ENCODE measurements at regions not wholly inside any gene's neighbourhood (a gene's known extent, or its start where the extent isn't known, plus 50 kb on each side); places are given as distances from the start of the nearest gene placed in this dataset.

DNA sequence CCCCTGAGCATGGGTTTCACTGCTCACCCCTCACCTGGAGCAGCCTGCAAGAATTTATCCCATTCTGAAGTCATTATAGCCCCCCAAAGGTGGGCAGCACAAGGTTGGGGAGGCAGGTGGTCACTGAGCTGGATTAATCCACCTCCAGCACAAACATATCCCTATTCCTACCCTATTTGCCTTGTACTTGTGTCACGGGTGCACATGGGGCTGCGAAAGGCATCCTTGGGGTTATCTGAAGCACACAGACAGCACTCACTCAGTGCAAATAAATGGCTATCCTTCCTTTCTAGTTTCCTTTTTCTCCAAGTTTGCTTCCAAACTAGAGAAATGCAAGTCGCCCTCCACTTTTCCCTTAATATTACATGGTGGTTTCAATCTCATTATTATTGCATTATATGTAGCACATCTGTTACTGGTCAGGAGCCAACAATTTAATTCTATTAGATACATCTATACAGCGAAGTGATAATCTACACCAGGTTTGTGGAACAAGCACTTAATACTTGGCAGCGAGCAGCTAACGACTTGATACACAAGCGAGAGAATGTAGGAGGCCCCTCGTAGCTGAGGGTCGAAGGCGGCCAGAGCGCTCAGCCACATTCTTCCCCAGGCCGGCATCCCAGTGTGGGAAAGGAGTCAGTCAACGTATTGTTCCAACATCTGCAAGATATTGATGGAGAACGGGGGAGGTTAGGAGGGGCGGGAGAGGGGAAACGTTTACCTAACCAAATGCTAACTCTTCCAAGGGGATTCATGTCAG, 121.3 kb upstream of the HABP2 start:
- no peaks in the 10 kb centered on the region for H3K4me1 Mint-ChIP-seq
- H3K4me3 Mint-ChIP-seq: no peak overlapping the region
- H3K27me3 Mint-ChIP-seq: no peaks in the 10 kb centered on the region
- no peak overlapping the region for H3K27ac Mint-ChIP-seq
- DNase-seq: no peak
- peaks cover 4% of the 10 kb centered on the region for H3K9me3 Mint-ChIP-seq
- H3K36me3 Mint-ChIP-seq: no peaks in the 10 kb centered on the region

DNA sequence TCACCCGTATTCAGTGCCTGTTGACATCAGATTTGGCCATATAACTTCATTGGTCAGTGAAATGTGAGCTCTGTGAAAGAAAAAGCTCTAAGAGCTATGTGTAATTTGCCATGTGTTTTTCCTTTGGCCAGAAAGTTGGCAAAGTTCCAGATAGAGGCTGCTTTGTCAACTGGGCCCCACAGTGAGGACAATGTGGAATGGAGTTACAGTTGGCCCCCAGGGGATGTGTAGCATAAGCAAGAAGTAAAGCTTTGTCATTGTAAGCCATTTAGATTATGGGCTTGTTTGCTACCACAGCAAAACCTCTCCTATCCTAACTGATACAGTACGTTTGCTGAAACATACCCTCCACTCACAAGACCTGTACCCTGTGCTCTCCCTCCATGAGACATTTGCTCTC, 119.1 kb upstream of the HABP2 start:
- H3K4me1 Mint-ChIP-seq: no peaks in the 10 kb centered on the region
- H3K36me3 Mint-ChIP-seq: no peaks in the 10 kb centered on the region
- peaks cover 4% of the 10 kb centered on the region for H3K9me3 Mint-ChIP-seq
- no peak overlapping the region for H3K4me3 Mint-ChIP-seq
- no peaks in the 10 kb centered on the region for H3K27me3 Mint-ChIP-seq
- no peak for DNase-seq
- no peak overlapping the region for H3K27ac Mint-ChIP-seq

DNA sequence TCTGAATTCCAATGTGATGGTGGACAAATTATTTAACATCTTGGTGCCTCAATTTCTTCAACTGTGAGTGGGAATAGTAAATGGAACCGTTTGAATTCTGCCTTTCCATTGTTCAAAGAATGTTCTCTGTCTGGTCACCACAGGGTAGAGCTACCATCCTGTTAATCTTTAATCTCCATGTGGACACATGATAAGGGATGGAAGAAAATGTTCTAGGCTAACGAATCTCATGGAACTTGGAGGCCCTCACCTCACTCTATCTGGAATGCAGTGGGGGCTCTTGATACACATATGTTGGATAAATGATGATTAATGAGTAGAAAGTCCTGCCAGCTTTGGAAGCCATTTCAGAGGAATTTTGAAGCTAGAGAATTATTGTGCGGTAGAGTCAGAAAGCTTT, 118.5 kb upstream of the HABP2 start:
- Mint-ChIP-seq H3K9me3 (peaks cover 4% of the 10 kb centered on the region), H3K27ac (no peak overlapping the region), H3K36me3 (no peaks in the 10 kb centered on the region), H3K4me3 (no peak overlapping the region), H3K4me1 (no peaks in the 10 kb centered on the region), H3K27me3 (no peaks in the 10 kb centered on the region)
- no peak for DNase-seq

DNA sequence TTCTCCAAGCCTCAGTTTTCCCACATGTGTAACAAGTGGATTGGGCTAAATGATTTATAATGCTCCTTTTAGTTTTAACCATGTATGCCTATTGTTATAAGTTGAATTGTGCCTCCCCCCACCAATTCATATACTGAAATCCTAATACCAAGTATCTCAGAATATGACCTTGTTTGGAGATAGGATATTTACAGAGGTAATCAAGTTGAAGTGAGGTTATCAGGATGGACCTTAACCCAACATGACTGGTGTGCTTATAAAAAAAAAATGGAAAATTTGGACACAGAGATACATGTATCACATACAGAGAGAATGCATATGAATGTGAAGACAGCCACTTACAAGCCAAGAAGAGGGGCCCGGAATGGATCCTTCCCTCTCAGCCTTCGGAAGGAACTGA, 117.9 kb upstream of the HABP2 start:
- H3K27me3 Mint-ChIP-seq: no peaks in the 10 kb centered on the region
- H3K4me1 Mint-ChIP-seq: no peaks in the 10 kb centered on the region
- no peak overlapping the region for H3K27ac Mint-ChIP-seq
- H3K36me3 Mint-ChIP-seq: no peaks in the 10 kb centered on the region
- DNase-seq: no peak
- peaks cover 4% of the 10 kb centered on the region for H3K9me3 Mint-ChIP-seq
- H3K4me3 Mint-ChIP-seq: no peak overlapping the region

GRCh38 chr10:113435881-113436280, 117.0 kb upstream of the HABP2 start:
- H3K9me3 Mint-ChIP-seq: no peaks in the 10 kb centered on the region
- DNase-seq: no peak
- no peak overlapping the region for H3K27ac Mint-ChIP-seq
- no peaks in the 10 kb centered on the region for H3K36me3 Mint-ChIP-seq
- no peaks in the 10 kb centered on the region for H3K4me1 Mint-ChIP-seq
- no peak overlapping the region for H3K4me3 Mint-ChIP-seq
- no peaks in the 10 kb centered on the region for H3K27me3 Mint-ChIP-seq

DNA sequence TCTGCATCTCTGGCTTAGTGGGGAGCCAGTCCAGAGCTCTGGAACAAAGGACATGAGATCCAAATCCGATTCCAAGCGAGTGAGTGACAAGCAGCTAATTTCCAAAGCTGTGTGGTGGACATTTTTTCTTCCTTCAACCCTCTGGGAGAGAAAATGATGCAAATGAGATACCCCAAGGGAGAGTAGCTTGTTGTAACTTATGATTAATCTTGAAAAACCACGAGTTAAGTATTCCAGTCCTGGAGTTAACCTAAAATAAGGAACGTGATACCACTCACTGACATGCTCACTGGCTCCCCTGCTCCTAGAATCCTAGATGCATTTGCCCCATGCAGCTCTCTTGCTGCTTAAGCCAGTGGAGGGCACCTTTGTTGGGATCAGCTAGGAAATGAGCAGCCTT, 116.0 kb upstream of the HABP2 start:
- Mint-ChIP-seq H3K4me3 (no peak overlapping the region), H3K9me3 (no peaks in the 10 kb centered on the region), H3K4me1 (no peaks in the 10 kb centered on the region), H3K27ac (no peak overlapping the region), H3K27me3 (no peaks in the 10 kb centered on the region), H3K36me3 (no peaks in the 10 kb centered on the region)
- DNase-seq: no peak

DNA sequence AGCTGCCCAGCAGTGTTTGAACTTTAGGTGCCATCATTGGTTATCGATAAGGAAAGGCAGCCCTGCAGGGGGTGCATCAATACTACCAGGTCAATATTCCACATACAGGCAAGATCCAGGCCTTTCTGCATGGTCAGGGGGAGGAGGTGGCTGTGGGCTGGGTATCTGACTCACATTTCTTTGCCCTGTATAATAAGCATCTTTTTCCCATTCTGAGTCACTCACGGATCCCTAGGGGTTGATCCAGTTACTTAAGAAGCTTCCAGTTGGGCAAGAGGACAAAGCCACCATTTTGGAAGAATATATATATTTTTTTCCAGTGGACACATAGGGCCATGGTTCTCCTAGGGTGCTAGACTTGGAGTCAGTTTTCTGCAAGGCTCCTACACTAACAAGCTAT, 114.2 kb upstream of the HABP2 start:
- H3K36me3 Mint-ChIP-seq: no peaks in the 10 kb centered on the region
- H3K27me3 Mint-ChIP-seq: no peaks in the 10 kb centered on the region
- DNase-seq: no peak
- H3K27ac Mint-ChIP-seq: no peak overlapping the region
- H3K4me3 Mint-ChIP-seq: no peak overlapping the region
- no peaks in the 10 kb centered on the region for H3K9me3 Mint-ChIP-seq
- no peaks in the 10 kb centered on the region for H3K4me1 Mint-ChIP-seq

- H3K27ac Mint-ChIP-seq: no peak overlapping the region
- H3K4me3 Mint-ChIP-seq: no peak overlapping the region
- no peaks in the 10 kb centered on the region for H3K9me3 Mint-ChIP-seq
- DNase-seq: no peak
- no peaks in the 10 kb centered on the region for H3K4me1 Mint-ChIP-seq
- H3K36me3 Mint-ChIP-seq: no peaks in the 10 kb centered on the region
- H3K27me3 Mint-ChIP-seq: no peaks in the 10 kb centered on the region
Measured at GRCh38 chr10:113441220-113441619, 111.6 kb upstream of the HABP2 start.

GRCh38 chr10:113441686-113442270, 111.1 kb upstream of the HABP2 start:
- no peaks in the 10 kb centered on the region for H3K36me3 Mint-ChIP-seq
- H3K9me3 Mint-ChIP-seq: no peaks in the 10 kb centered on the region
- DNase-seq: no peak
- H3K4me3 Mint-ChIP-seq: no peak overlapping the region
- H3K27me3 Mint-ChIP-seq: no peaks in the 10 kb centered on the region
- H3K4me1 Mint-ChIP-seq: no peaks in the 10 kb centered on the region
- no peak overlapping the region for H3K27ac Mint-ChIP-seq

- Mint-ChIP-seq H3K4me3 (no peak overlapping the region), H3K4me1 (no peaks in the 10 kb centered on the region), H3K27ac (no peak overlapping the region), H3K9me3 (no peaks in the 10 kb centered on the region), H3K27me3 (no peaks in the 10 kb centered on the region), H3K36me3 (no peaks in the 10 kb centered on the region)
- DNase-seq: no peak
Measured at GRCh38 chr10:113442336-113442735, 110.5 kb upstream of the HABP2 start.

DNA sequence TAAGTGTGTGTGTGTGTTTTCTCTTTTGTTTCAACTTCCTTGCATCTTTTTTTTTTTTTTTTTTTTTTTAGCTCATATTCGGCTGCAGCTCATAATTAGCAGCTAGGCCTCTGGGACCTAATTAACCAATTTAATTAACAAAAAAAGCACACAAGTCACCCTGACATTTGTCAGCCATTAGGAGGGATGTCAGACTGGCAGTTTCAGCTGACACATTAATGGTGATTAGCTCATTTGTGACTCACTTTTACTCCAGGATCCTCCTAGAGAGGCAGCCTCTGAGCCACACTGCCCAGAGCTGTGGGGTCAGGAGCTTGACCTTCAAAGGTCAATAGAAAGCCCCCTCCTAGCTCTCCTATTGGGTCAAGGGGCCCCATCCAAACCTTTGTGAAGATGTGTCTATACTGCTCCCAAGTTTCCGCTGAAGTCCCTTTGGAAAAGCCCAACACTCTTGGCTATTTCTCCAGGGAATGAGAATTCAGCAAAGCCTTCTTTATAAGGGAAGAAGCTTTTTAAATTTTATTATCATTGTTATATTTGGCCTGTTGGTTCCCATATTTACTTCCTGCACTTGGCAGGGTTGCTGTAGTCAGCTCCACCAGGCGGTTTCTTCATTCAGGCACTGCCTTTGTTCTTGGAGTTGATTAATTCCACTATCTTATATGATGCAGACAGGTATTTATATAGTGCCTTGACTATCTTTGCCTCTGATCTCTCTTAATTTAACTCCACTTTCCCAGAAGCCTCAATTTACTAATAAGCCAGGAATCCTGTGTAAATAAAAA, 109.5 kb upstream of the HABP2 start:
- no peak overlapping the region for H3K4me3 Mint-ChIP-seq
- DNase-seq: no peak
- H3K4me1 Mint-ChIP-seq: no peaks in the 10 kb centered on the region
- H3K27ac Mint-ChIP-seq: no peak overlapping the region
- H3K27me3 Mint-ChIP-seq: no peaks in the 10 kb centered on the region
- H3K36me3 Mint-ChIP-seq: no peaks in the 10 kb centered on the region
- no peaks in the 10 kb centered on the region for H3K9me3 Mint-ChIP-seq

GRCh38 chr10:113444766-113445365, 108.0 kb upstream of the HABP2 start:
- Mint-ChIP-seq H3K4me1 (no peaks in the 10 kb centered on the region), H3K36me3 (no peaks in the 10 kb centered on the region), H3K27me3 (no peaks in the 10 kb centered on the region), H3K4me3 (no peak overlapping the region), H3K27ac (no peak overlapping the region), H3K9me3 (no peaks in the 10 kb centered on the region)
- no peak for DNase-seq

- no peaks in the 10 kb centered on the region for H3K27me3 Mint-ChIP-seq
- H3K36me3 Mint-ChIP-seq: no peaks in the 10 kb centered on the region
- H3K9me3 Mint-ChIP-seq: no peaks in the 10 kb centered on the region
Measured at GRCh38 chr10:113445736-113446135, 107.1 kb upstream of the HABP2 start.

GRCh38 chr10:113446739-113447138, 106.1 kb upstream of the HABP2 start:
- Mint-ChIP-seq H3K4me1 (no peaks in the 10 kb centered on the region), H3K4me3 (no peak overlapping the region), H3K27ac (no peak overlapping the region), H3K27me3 (no peaks in the 10 kb centered on the region), H3K9me3 (no peaks in the 10 kb centered on the region), H3K36me3 (no peaks in the 10 kb centered on the region)
- no peak for DNase-seq

More at GRCh38 chr10:113445736-113446135, 107.1 kb upstream of the HABP2 start:
- DNase-seq: no peak
- Mint-ChIP-seq H3K27ac (no peak overlapping the region), H3K4me1 (no peaks in the 10 kb centered on the region), H3K4me3 (no peak overlapping the region)

GRCh38 chr10:113447278-113447677, 105.6 kb upstream of the HABP2 start:
- Mint-ChIP-seq H3K4me3 (no peak overlapping the region), H3K27ac (no peak overlapping the region), H3K36me3 (no peaks in the 10 kb centered on the region), H3K4me1 (no peaks in the 10 kb centered on the region), H3K27me3 (no peaks in the 10 kb centered on the region), H3K9me3 (no peaks in the 10 kb centered on the region)
- DNase-seq: no peak
